HCT116 (cell line): ENCODE measurements at regions not wholly inside any gene's neighbourhood (a gene's known extent, or its start where the extent isn't known, plus 50 kb on each side); places are given as distances from the start of the nearest gene placed in this dataset.

Source experiments
- ATAC-seq: fragments of 200-7000 bp; cut with Tn5 transposase; 2 replicates; pipeline ENCODE4 v1.9.1; 2020; ENCODE audit warnings: mild to moderate bottlenecking, moderate library complexity
- BruUV-seq: library from RNA; stranded (reverse); fragments of 400-500 nt; replicated peaks from 2 replicates; lab custom pipeline; 2021; lab: Mats Ljungman, UMichigan
- CTCF ChIA-PET: fragments of 300-600 bp; sonication (Branson Sonifier 250); formaldehyde crosslinking; loops from one replicate; lab custom pipeline; 2021; ENCODE audit warnings: antibody characterized with exemption; lab: Charles Lee
- POLR2A ChIA-PET: fragments of 300-600, 350-600 bp; sonication (Branson Sonifier 250); formaldehyde crosslinking; loops from one replicate; lab custom pipeline; 2021; ENCODE audit warnings: antibody characterized with exemption; lab: Charles Lee
- RAD21 ChIA-PET, 2 experiments: fragments of 300-600 bp; sonication (Branson Sonifier 250); formaldehyde crosslinking; loops; one replicate each; lab custom pipeline; 2023; ENCODE audit warnings: low total read pairs in 2 of 2; ENCODE audit not compliant: uncharacterized antibody in 2 of 2, unreplicated experiment in 2 of 2, low non-redundant PET in 1 of 2; lab: Charles Lee
- DNase-seq: peaks from one replicate; pipeline ENCODE4 v3.0.0-alpha.2; 2010; ENCODE audit warnings: low read depth, low spot score
- H2AFZ ChIP-seq: fragments of 200-600 bp; shearing (Covaris generic), sonication (generic); 2 replicates; pipeline ENCODE4 v1.6.1; 2017; ENCODE audit warnings: low read depth, mixed run types, mixed read lengths, antibody characterized with exemption, low read length; ENCODE audit not compliant: poor library complexity, severe bottlenecking
- H3K27ac ChIP-seq: 2 replicates; pipeline ENCODE4 v1.5.1; 2012; ENCODE audit warnings: low read depth, low read length
- H3K27me3 ChIP-seq: fragments of 200-600 bp; sonication (generic); 2 replicates; pipeline ENCODE4 v1.6.1; 2016; ENCODE audit warnings: mixed run types, low read length, mixed read lengths; ENCODE audit not compliant: insufficient read depth
- H3K36me3 ChIP-seq, 2 experiments: fragments of 200-500 bp in 1 of 2; fragments of 200-600 bp in 1 of 2; sonication (Bioruptor generic) in 1 of 2; sonication (generic) in 1 of 2; 2 replicates each; pipeline versions ENCODE4 v1.5.1 to v1.6.1; 2014 to 2016; ENCODE audit warnings: low read length in 2 of 2, inconsistent platforms in 1 of 2, mixed read lengths in 1 of 2, mixed run types in 1 of 2; ENCODE audit not compliant: insufficient read depth in 2 of 2, control insufficient read depth in 1 of 2
- H3K4me1 ChIP-seq, 2 experiments: fragments of 200-600 bp in 1 of 2; sonication (generic) in 1 of 2; 2 replicates each; pipeline versions ENCODE4 v1.5.1 to v1.6.1; 2012 to 2017; ENCODE audit warnings: low read length in 2 of 2, inconsistent platforms in 1 of 2, mild to moderate bottlenecking in 1 of 2, mixed read lengths in 1 of 2, mixed run types in 1 of 2, moderate library complexity in 1 of 2; ENCODE audit not compliant: insufficient read depth in 2 of 2, control insufficient read depth in 1 of 2
- H3K4me2 ChIP-seq: fragments of 200-600 bp; sonication (generic); 2 replicates; pipeline ENCODE4 v1.6.1; 2017; ENCODE audit warnings: mixed run types, low read length, mixed read lengths
- H3K4me3 ChIP-seq, 2 experiments: fragments of 200-600 bp in 1 of 2; sonication (generic) in 1 of 2; replicated peaks in 1 of 2; 2 replicates each; pipeline ENCODE4 v1.5.1; 2011 to 2016; ENCODE audit warnings: low read length in 2 of 2, control low read depth in 1 of 2, low read depth in 1 of 2, mild to moderate bottlenecking in 1 of 2, mixed read lengths in 1 of 2, mixed run types in 1 of 2
- H3K79me2 ChIP-seq: fragments of 200-600 bp; sonication (generic); 2 replicates; pipeline ENCODE4 v1.6.1; 2017; ENCODE audit warnings: mild to moderate bottlenecking, mixed run types, low read length, moderate library complexity, mixed read lengths; ENCODE audit not compliant: insufficient read depth
- H3K9ac ChIP-seq: fragments of 200-600 bp; sonication (generic); 2 replicates; pipeline ENCODE4 v1.6.1; 2016; ENCODE audit warnings: low read length, mixed read lengths
- H3K9me2 ChIP-seq: fragments of 200-600 bp; sonication (generic), shearing (Covaris generic); 2 replicates; pipeline ENCODE4 v1.6.1; 2017; ENCODE audit warnings: mixed run types, mild to moderate bottlenecking, moderate library complexity; ENCODE audit not compliant: insufficient read depth
- H3K9me3 ChIP-seq, 2 experiments: fragments of 200-500 bp in 1 of 2; fragments of 200-600 bp in 1 of 2; sonication (Bioruptor generic) in 1 of 2; sonication (generic) in 1 of 2; 2 replicates each; pipeline ENCODE4 v1.6.1; 2014 to 2017; ENCODE audit warnings: low read length in 2 of 2, mixed read lengths in 2 of 2, inconsistent platforms in 1 of 2, low read depth in 1 of 2, mild to moderate bottlenecking in 1 of 2, mixed run types in 1 of 2, moderate library complexity in 1 of 2; ENCODE audit not compliant: control insufficient read depth in 1 of 2, insufficient read depth in 1 of 2
- H4K20me1 ChIP-seq: fragments of 200-600 bp; sonication (generic), shearing (Covaris generic); 2 replicates; pipeline ENCODE4 v1.6.1; 2017; ENCODE audit warnings: mixed run types, mild to moderate bottlenecking, moderate library complexity; ENCODE audit not compliant: insufficient read depth
- CEBPB ChIP-seq: IDR thresholded peaks from 2 replicates; pipeline ENCODE4 v1.6.1; 2012; ENCODE audit warnings: low read depth
- EGR1 ChIP-seq: IDR thresholded peaks from 2 replicates; pipeline ENCODE4 v1.6.1; 2012; ENCODE audit warnings: low read depth
- EZH2 ChIP-seq: fragments of 200-600 bp; sonication (generic); IDR thresholded peaks from 2 replicates; pipeline ENCODE4 v1.6.1; 2017; ENCODE audit warnings: antibody characterized with exemption, mixed run types
- JUND ChIP-seq: IDR thresholded peaks from 2 replicates; pipeline ENCODE4 v1.6.1; 2012
- MAX ChIP-seq: IDR thresholded peaks from 2 replicates; pipeline ENCODE4 v1.6.1; 2012
- POLR2A ChIP-seq: IDR thresholded peaks from 2 replicates; pipeline ENCODE4 v1.7.0; 2011; ENCODE audit warnings: borderline replicate concordance; ENCODE audit not compliant: insufficient read depth, insufficient read length; ENCODE audit errors: extremely low read depth
- YY1 ChIP-seq: IDR thresholded peaks from 2 replicates; pipeline ENCODE4 v1.6.1; 2011; ENCODE audit warnings: low read length, low read depth, moderate library complexity, mild to moderate bottlenecking; ENCODE audit not compliant: insufficient replicate concordance; ENCODE audit errors: extremely low read depth
- intact Hi-C: fragments of 100-400 bp; cut with micrococcal nuclease; formaldehyde crosslinking; loops from 2 replicates; pipeline ENCODE4 v1.10.0; 2022
- TF ChIP-seq, protein P1 (sequence below): IDR thresholded peaks from 2 replicates; pipeline ENCODE4 v1.6.1; 2012; ENCODE audit warnings: low read depth
- TF ChIP-seq, protein P2 (sequence below): IDR thresholded peaks from 2 replicates; pipeline ENCODE4 v1.6.1; 2012

DNA sequence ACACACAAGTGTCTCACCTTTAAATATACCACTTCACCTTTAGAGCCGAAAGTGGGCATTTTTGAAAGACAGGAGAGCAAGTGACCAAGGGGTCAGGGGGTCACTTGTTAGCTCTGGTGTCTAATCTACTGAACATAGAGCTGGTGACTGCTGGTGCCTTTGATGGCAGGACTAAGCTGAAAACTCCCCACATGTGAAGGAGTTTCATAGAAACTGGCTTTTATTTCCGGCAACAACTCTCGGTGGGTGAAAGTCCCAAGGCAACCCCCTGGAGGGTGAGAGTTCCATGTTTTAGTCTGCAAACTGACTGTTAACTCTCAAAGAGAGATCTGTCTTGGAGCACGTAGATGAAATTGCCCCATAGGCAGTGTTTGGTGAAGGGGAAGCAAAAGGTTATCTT is 466.9 kb downstream of the DMRTA1 start (continued):
- TF ChIP-seq, protein P1, sequence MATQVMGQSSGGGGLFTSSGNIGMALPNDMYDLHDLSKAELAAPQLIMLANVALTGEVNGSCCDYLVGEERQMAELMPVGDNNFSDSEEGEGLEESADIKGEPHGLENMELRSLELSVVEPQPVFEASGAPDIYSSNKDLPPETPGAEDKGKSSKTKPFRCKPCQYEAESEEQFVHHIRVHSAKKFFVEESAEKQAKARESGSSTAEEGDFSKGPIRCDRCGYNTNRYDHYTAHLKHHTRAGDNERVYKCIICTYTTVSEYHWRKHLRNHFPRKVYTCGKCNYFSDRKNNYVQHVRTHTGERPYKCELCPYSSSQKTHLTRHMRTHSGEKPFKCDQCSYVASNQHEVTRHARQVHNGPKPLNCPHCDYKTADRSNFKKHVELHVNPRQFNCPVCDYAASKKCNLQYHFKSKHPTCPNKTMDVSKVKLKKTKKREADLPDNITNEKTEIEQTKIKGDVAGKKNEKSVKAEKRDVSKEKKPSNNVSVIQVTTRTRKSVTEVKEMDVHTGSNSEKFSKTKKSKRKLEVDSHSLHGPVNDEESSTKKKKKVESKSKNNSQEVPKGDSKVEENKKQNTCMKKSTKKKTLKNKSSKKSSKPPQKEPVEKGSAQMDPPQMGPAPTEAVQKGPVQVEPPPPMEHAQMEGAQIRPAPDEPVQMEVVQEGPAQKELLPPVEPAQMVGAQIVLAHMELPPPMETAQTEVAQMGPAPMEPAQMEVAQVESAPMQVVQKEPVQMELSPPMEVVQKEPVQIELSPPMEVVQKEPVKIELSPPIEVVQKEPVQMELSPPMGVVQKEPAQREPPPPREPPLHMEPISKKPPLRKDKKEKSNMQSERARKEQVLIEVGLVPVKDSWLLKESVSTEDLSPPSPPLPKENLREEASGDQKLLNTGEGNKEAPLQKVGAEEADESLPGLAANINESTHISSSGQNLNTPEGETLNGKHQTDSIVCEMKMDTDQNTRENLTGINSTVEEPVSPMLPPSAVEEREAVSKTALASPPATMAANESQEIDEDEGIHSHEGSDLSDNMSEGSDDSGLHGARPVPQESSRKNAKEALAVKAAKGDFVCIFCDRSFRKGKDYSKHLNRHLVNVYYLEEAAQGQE: no peak
- no peak for TF ChIP-seq CEBPB

DNA sequence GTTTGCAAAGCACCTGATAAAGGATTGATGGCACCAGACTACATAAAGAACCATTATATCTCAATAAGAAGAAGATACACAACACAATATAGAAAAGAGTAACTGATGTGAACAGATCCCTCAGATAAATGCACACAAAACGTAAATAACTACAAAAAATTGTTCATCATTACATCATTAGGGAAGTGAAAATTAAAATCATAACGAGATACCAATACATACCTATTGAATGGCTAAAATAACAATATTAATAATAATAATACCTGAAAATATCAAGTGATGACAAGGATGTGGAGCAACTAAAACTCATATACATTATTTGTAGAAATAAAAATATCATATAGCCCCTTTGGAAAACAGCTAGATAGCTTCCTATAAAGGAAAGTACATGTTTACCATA is 469.5 kb downstream of the DMRTA1 start:
- CTCF ChIA-PET: no interaction called here
- H3K4me2 ChIP-seq: no peak overlapping the region
- no peaks in the 10 kb centered on the region for H3K4me1 ChIP-seq
- no peak overlapping the region for H3K9ac ChIP-seq
- POLR2A ChIA-PET: no interaction called here
- no TSS peak for BruUV-seq
- RAD21 ChIA-PET: no interaction called here
- no peak overlapping the region for H3K4me3 ChIP-seq
- no peak overlapping the region for H3K27ac ChIP-seq
- peaks cover 0 to 3% of the 10 kb centered on the region in 2 experiments; a peak in 2 of 4 replicates for H3K9me3 ChIP-seq
- H3K79me2 ChIP-seq: no peaks in the 10 kb centered on the region
- no peak overlapping the region for H2AFZ ChIP-seq
- no peaks in the 10 kb centered on the region for H4K20me1 ChIP-seq
- H3K9me2 ChIP-seq: no peaks in the 10 kb centered on the region
- TF ChIP-seq, protein P2, sequence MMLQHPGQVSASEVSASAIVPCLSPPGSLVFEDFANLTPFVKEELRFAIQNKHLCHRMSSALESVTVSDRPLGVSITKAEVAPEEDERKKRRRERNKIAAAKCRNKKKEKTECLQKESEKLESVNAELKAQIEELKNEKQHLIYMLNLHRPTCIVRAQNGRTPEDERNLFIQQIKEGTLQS: no peak
- TF ChIP-seq EGR1 (no peak), JUND (no peak), MAX (no peak), POLR2A (no peak), EZH2 (no peak), YY1 (no peak)
- no peaks in the 10 kb centered on the region for H3K27me3 ChIP-seq
- intact Hi-C loops: no loop called here
- no peak for DNase-seq
- H3K36me3 ChIP-seq: no peaks in the 10 kb centered on the region
- ATAC-seq: no peak
